NCI-H2227 (cell line): ENCODE measurements at regions not wholly inside any gene's neighbourhood (a gene's known extent, or its start where the extent isn't known, plus 50 kb on each side); places are given as distances from the start of the nearest gene placed in this dataset.

Experiments used
- DNase-seq: peaks from one replicate; lab custom pipeline; 2025; ENCODE audit not compliant: unreplicated experiment; lab: John Stamatoyannopoulos, UW

- DNase-seq = no peak
Observed at GRCh38 chrX:149161435-149162088, 343.5 kb downstream of the IDS start.

GRCh38 chrX:149157976-149158375 lies 347.1 kb downstream of the IDS start:
- DNase-seq = no peak

GRCh38 chrX:149152941-149153340 lies 352.2 kb downstream of the IDS start:
- DNase-seq = no peak

- no peak for DNase-seq
Observed at GRCh38 chrX:149151805-149152757, 353.0 kb downstream of the IDS start.

GRCh38 chrX:149145845-149146285 lies 359.2 kb downstream of the IDS start:
- DNase-seq = no peak

GRCh38 chrX:149131774-149132173 lies 373.3 kb downstream of the IDS start:
- no peak for DNase-seq

GRCh38 chrX:149129767-149130166 lies 375.3 kb downstream of the IDS start:
- DNase-seq = no peak

- DNase-seq = no peak
Observed at GRCh38 chrX:149124526-149125108, 380.5 kb downstream of the IDS start.

- DNase-seq = no peak
Observed at GRCh38 chrX:149121206-149121920, 383.7 kb downstream of the IDS start.

DNA sequence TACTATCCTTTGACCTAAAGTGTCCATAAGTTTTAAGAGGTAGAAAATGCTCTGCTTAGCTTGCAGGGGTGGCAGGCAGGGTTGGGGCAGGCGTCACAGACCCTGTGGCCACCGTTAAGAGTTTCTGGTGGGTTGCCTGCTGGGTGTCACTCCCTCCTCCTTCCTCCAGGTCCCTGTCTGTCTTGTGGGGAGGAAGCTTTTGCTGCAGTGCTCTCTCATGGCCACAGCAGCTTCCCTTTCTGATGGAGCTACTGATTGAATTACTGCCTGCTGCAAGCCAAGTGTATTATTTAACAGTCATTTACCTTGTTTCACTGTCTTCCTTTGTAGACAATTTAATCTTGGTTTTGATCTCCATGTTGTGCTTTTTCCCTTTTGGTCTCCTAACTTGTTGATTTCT lies 384.6 kb downstream of the IDS start:
- no peak for DNase-seq

GRCh38 chrX:149114874-149115273 lies 390.2 kb downstream of the IDS start:
- no peak for DNase-seq

GRCh38 chrX:149114001-149114400 lies 391.1 kb downstream of the IDS start:
- DNase-seq = no peak

DNA sequence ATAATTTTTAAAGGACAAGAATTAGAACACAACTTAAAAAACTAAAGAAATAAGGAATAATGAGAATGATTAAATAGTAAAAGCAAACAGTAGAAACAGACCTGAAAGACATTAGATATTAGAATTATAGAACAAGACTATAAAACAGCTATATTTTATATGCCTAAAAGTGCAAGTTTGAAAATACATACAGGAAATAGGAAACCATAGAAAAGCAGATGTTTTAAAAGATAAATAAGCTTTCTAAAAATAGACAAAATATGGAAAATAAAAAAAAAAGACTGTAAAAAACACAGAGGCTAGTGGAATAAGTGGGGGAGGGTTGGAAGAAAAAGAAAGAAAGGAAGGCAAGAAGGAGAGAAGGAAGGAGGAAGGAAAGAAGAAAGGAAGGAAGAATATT lies 407.3 kb downstream of the IDS start:
- no peak for DNase-seq

DNA sequence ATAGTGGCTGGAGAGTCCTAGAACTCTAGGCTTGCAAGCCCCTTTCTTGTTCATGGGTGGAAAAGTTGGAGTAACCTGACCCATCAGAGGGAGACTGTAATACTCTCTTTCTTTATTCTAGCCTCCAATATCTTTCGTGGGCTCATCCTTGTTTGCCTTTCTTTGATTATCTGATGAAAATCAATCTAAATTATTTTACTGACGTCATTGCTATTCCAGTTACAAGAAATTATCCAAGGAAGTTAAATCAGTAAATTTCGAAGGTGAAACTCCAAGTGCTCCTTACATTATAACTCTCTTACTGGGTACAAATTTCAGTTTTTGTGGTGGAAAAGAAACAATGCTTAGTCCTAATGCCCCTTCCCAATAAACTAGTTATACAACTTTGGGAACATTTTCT lies 412.9 kb downstream of the IDS start:
- no peak for DNase-seq

GRCh38 chrX:149079805-149080406 lies 425.2 kb downstream of the IDS start:
- DNase-seq = no peak

- no peak for DNase-seq
Observed at GRCh38 chrX:149074398-149074797, 430.7 kb downstream of the IDS start.

- no peak for DNase-seq
Observed at GRCh38 chrX:149073479-149073878, 431.6 kb downstream of the IDS start.

DNA sequence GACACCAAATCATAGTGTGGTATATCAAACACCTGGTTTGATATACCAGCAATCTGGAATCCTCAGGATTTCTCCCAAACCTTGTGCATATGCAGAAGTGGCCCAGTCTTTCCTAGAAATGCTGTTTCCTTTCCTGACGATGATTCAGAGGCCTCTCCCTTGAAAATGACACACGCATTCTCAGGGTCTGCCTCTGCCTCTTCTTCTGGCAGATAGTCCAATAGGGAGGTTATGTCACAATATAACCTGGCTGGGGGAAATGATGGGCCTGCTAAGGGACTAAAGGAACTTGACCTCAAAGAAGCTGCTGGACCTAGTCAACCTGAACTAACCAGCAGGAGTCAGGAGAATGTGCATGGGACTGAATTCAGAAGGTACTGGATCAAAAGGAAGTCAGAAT lies 435.2 kb downstream of the IDS start:
- no peak for DNase-seq

- no peak for DNase-seq
Observed at GRCh38 chrX:149060921-149061320, 444.2 kb downstream of the IDS start.
